ENCODE measurements at regions not wholly inside any gene's neighbourhood (a gene's known extent, or its start where the extent isn't known, plus 50 kb on each side); places are given as distances from the start of the nearest gene placed in this dataset.
"Not testable (repeated sequence)": the region's sequence is repeated elsewhere in the genome, so short reads cannot be mapped to it uniquely, and the experiment has no call there.

DNA sequence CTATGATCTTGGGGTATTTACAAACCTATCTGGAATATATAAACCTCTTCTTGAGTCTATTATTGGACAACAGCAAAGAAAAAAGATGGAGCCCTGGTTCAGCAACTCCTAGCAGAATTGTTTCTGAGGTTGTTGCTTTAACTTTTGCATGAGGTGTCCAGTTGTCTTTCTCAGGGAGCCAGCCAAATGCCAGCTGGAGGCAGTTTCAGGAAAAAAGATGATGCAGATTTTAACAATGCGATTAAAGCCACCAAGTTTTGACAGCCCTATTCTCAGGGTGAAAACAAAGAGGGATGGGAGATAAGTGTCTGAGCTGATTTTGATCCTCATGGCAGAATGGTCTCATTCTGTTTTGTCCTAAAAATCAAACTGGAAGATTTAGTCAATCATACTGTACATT, 181.6 kb upstream of the RASGRP1 start:
- no peak for DNase-seq

DNA sequence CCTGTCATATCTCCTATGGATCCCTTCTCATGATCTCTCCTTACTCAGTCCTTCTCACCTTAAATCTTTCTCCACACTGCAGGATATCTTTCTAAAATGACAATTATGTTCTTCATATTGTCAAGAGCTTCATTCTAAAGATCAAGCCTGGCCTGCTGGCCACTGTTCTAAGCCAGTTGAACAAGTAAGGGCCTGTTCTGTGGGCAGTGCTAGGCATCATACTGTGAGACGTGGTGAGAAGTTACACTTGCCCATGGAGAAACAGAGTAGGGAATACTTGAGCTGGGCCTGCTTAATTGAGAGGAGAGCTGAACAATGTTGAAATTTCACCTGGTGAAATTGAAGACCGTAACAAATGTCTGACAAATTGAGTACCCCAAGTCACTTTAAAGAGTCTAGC, 184.1 kb upstream of the RASGRP1 start:
- DNase-seq, result no peak

GRCh38 chr15:38750786-38751185, 186.2 kb upstream of the RASGRP1 start:
- peak; percentile 82 for DNase-seq

GRCh38 chr15:38755718-38756117, 191.1 kb upstream of the RASGRP1 start:
- no peak for DNase-seq

DNA sequence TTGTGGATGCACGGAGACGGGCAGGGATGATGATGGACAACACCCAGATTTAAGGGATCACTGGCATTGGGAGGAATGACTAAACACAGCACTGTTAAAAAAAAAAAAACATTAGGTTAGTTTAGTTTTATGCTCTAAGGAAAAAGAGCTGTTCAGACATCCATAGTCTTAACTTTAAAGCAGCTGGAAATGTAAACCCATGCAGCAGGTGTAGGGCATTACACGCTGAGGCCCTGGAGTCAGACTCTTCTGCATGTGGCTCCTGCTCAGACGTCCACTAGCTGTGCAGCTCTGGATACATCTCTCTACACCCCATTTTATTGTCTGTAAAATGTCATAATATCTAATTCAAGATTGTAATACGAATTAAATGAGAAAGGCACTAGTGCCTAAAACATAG, 191.8 kb upstream of the RASGRP1 start:
- no peak for DNase-seq

DNA sequence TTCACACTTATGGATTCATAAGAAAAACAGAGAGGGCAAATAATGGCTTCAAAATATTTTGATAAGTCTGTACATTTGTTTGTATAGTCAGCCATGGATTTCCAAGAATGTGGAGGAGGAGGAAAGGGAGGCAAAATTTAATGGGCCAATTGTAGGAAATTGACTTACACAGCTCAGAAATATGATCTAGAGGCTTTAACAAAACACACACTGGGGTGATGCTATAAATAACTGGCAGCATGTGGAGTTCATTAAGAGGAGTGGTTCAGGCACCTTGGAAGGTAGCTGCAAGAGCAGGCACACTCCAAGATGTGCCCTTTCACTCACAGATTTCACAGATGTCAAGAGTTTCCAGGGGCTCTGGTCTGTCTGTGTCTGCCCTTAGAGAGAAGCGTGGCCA, 193.4 kb upstream of the RASGRP1 start:
- peak; percentile 4 for DNase-seq

DNA sequence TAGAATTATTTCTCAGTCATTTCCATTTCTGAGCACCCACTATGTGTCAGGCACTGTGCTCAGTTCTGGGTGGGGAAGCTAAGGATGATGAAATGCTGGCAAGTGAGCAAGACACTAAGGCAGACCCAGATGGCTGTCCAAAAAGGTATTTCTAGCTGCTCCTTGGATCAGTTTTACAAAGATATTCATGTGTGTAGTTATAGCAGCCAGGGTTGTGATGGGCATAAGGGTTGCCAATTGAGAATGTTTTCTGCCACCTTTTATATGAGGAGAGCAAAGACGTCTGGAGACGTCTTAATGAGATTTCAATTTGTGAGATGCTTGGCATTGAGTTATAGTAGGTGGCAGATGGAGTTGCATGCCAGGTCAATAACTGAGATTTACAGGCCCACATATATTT, 197.1 kb upstream of the RASGRP1 start:
- no peak for DNase-seq

- no peak for DNase-seq
These were observed 204.4 kb upstream of the RASGRP1 start for GRCh38 chr15:38768970-38769369.

DNA sequence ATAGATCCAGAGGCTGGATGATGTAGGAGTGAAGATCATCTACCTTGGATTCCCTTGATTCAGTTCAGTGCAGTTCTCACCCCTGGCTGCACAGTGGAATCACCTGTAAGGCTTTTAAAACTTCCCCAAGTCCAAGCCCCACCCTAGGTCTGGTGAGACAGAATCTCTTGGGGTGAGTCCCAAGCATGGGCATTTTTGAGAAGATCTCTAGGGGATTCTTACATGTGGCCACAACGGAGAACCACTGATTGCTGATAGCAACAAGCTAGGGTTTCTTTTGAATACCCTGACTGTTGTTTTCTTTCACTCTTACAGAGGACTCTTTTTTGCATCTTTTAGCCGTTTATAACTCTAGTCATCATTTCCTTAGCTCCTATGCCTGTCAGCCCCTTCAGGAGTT, 204.9 kb upstream of the RASGRP1 start:
- DNase-seq, result no peak

DNA sequence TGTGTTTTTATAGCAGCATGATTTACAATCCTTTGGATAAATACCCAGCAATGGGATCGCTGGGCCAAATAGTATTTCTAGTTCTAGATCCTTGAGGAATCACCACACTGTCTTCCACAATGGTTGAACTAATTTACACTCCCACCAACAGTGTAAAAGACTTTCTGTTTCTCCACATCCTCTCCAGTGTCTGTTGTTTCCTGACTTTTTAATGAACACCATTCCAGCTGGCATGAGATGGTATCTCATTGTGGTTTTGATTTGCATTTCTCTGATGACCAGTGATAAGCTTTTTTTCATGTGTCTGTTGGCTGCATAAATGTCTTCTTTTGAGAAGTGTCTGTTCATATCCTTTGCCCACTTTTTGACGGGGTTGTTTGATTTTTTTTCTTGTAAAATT, 209.5 kb upstream of the RASGRP1 start:
- DNase-seq, result not testable (repeated sequence)

DNA sequence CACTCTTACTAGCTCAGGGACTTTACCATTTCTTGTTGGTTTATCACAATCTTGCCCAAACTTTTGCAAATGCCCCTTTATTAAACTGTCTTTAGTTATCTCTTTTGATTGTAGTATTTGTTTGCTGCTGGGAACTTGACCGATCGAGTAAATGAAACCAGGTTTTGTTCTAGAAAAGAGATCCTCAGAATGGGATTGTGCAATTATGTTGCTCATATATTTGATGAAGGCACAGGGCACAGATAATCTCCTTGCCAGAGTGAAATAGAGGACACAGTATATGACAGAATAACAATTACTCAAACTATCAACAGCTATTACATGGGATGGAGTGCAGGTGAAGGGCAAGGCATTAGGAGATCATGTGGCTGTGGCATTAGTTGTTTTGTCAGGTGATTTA, 216.6 kb upstream of the RASGRP1 start:
- no peak for DNase-seq

- no peak for DNase-seq
These were observed 217.5 kb upstream of the RASGRP1 start for GRCh38 chr15:38782156-38782555.

GRCh38 chr15:38788918-38789317, 224.3 kb upstream of the RASGRP1 start:
- DNase-seq, result peak; percentile 12

DNA sequence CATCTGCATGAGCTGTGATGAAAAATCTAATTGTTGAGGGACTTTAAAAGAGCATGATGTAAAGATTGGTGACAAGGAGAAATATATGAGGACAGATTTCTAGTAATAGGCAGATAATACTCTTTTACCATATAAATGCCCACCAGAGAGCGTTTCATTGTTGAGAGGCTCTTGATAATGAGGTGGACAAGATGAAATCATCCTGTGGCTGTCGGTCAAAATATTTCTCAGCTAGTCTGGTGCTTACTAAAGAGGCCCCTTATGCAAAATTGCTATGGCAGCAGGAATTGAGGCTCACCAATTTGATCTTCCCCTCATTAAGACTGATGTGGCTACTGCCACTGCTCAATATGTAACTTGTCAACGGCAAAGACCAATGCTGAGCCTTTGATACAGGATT, 225.0 kb upstream of the RASGRP1 start:
- no peak for DNase-seq

DNA sequence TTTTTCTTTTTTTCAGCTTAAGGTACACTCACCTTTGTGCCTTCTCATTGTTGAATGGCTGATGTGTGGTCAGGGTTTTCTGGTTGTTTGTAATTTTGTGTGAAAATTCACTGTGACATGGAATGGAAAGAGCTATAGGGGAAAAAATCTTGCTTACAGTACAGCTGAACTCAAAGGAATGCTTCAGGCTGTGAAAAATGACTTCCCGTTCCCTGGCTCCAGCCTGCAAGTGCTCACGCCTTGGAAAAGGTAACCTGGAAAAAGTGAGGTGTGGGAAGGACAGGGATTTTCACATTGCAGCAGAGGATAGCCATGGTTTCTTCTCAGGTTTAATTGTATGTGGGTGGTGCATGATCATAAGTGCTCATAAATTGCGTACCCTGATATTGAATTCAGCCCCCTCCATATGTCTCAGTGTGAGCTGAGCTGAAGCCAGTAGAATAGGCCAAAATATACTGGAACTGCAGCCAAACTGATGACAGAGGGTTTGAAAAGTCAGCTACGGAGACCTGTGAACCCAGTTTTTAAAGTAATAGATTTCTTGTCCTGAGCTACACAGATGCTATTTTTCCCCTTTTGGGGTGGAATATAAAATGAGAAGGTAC, 228.7 kb upstream of the RASGRP1 start:
- DNase-seq, result no peak

- no peak for DNase-seq
These were observed 231.0 kb upstream of the RASGRP1 start for GRCh38 chr15:38795471-38796245.

- no peak for DNase-seq
These were observed 232.0 kb upstream of the RASGRP1 start for GRCh38 chr15:38796589-38796988.

- not testable (repeated sequence) for DNase-seq
These were observed 232.9 kb upstream of the RASGRP1 start for GRCh38 chr15:38797506-38797905.

DNA sequence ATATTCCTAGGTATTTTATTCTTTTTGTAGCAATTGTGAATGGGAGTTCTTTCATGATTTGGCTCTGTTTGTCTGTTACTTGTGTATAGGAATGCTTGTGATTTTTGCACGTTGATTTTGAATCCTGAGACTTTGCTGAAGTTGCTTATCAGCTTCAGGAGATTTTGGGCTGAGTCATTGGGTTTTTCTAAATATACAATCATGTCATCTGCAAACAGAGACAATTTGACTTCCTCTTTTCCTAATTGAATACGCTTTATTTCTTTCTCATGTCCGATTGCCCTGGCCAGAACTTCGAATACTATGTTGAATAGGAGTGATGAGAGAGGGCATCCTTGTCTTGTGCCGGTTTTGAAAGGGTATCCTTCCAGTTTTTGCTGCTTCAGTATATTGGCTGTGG, 234.6 kb upstream of the RASGRP1 start:
- not testable (repeated sequence) for DNase-seq

GRCh38 chr15:38809621-38810020, 245.0 kb upstream of the RASGRP1 start:
- DNase-seq, result no peak

GRCh38 chr15:38810686-38811085, 246.1 kb upstream of the RASGRP1 start:
- no peak for DNase-seq

- DNase-seq, result not testable (repeated sequence)
These were observed 249.6 kb upstream of the RASGRP1 start for GRCh38 chr15:38814254-38814653.

GRCh38 chr15:38814891-38815290, 250.3 kb upstream of the RASGRP1 start:
- DNase-seq, result no peak

DNA sequence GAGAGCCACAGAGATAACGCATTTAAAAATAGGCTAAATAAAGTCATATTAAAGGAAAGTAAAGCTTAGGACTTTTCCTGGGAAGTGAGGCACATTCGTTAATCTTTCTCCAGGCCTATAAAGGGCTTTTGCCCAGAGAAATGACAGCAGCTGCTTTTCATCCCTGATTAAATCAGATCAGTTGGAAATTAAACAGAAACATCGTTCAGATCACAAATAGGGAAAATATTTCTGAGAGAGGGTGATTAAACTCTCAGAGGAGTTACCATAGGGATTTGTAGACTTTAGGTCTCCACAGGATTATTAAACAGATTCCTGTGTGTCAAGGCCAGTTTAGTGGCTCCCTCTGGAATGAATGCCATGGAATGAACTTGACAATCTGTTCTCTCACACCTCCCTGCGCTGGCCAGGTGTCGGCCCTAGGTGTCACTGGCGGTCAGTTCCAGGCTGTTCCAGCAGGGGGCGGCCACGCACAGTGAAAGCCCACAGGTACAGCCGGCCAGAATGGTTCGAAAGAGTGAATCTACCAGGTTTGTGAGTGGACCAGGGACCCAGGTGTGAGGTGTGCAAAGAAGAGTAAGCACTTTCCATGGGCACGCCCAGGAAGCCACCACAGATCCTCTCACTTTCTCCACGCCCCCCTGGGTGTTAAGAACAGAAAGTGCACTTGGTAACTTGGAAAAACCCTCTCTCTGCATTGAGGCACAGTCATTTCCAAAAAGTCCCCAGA, 253.0 kb upstream of the RASGRP1 start:
- DNase-seq, result no peak
